OCI-LY1 (cell line): ENCODE measurements at regions not wholly inside any gene's neighbourhood (a gene's known extent, or its start where the extent isn't known, plus 50 kb on each side); places are given as distances from the start of the nearest gene placed in this dataset.
"Not testable (repeated sequence)": the region's sequence is repeated elsewhere in the genome, so short reads cannot be mapped to it uniquely, and the experiment has no call there.

ENCODE experiments used
- EZH2 ChIP-seq: fragments of 200-600 bp; sonication (generic), shearing (Covaris generic); IDR thresholded peaks from 2 replicates; pipeline ENCODE4 v1.8.0; 2017; ENCODE audit warnings: borderline replicate concordance, mixed run types, mild to moderate bottlenecking, antibody characterized with exemption, low read length, moderate library complexity, mixed read lengths
- TF ChIP-seq, protein P1 (sequence below): fragments of 200-600 bp; sonication (generic), shearing (Covaris generic); IDR thresholded peaks from 2 replicates; pipeline ENCODE4 v1.5.1; 2017; ENCODE audit warnings: mild to moderate bottlenecking, antibody characterized with exemption, low read length, moderate library complexity, mixed read lengths

DNA sequence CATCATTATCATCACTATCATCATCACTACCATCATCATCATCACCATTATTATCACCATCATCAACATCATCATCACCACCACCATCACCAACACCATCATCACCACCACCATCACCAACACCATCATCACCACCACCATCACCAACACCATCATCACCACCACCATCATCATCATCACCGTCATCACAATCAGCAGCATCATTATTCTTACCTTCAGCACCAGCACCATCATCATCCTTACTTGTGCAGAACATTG lies 155.2 kb downstream of the ACTR3B start:
- TF ChIP-seq, protein P1, sequence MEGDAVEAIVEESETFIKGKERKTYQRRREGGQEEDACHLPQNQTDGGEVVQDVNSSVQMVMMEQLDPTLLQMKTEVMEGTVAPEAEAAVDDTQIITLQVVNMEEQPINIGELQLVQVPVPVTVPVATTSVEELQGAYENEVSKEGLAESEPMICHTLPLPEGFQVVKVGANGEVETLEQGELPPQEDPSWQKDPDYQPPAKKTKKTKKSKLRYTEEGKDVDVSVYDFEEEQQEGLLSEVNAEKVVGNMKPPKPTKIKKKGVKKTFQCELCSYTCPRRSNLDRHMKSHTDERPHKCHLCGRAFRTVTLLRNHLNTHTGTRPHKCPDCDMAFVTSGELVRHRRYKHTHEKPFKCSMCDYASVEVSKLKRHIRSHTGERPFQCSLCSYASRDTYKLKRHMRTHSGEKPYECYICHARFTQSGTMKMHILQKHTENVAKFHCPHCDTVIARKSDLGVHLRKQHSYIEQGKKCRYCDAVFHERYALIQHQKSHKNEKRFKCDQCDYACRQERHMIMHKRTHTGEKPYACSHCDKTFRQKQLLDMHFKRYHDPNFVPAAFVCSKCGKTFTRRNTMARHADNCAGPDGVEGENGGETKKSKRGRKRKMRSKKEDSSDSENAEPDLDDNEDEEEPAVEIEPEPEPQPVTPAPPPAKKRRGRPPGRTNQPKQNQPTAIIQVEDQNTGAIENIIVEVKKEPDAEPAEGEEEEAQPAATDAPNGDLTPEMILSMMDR: not testable (repeated sequence)
- TF ChIP-seq EZH2: not testable (repeated sequence)
